ENCODE measurements at regions not wholly inside any gene's neighbourhood (a gene's known extent, or its start where the extent isn't known, plus 50 kb on each side); places are given as distances from the start of the nearest gene placed in this dataset.
"Not testable (repeated sequence)": the region's sequence is repeated elsewhere in the genome, so short reads cannot be mapped to it uniquely, and the experiment has no call there.

GRCh38 chr19:13637664-13638063, 126.7 kb upstream of the MRI1 start:
- WGBS, 2 donors = 81 to 89% methylated on average over 6 of the region's 6 CpGs
- intact Hi-C loops (cut with DNase I) = no loop called here
- Histone ChIP-seq H3K36me3 (no peaks in the 10 kb centered on the region), H3K4me3 (replicated peaks in 1 of 3) (no peak overlapping the region), H3K9me3 (no peaks in the 10 kb centered on the region), H3K27me3 (no peaks in the 10 kb centered on the region), H3K4me1 (no peaks in the 10 kb centered on the region), H3K27ac (no peak overlapping the region)
- DNase-seq = no peak
- TF ChIP-seq CTCF (IDR thresholded peaks at IDR 0.05) = no peak
- no peak for TF ChIP-seq POLR2A (IDR thresholded peaks at IDR 0.05)

- TF ChIP-seq POLR2A (IDR thresholded peaks at IDR 0.05) (no peak), CTCF (IDR thresholded peaks at IDR 0.05) (no peak)
- H3K4me1 ChIP-seq = no peaks in the 10 kb centered on the region
- intact Hi-C loops (cut with DNase I) = no loop called here
- DNase-seq = no peak
- H3K4me3 ChIP-seq (replicated peaks in 1 of 3) = no peak overlapping the region
- H3K36me3 ChIP-seq = no peaks in the 10 kb centered on the region
- no peak overlapping the region for H3K27ac ChIP-seq
- no peaks in the 10 kb centered on the region for H3K27me3 ChIP-seq
- H3K9me3 ChIP-seq = no peaks in the 10 kb centered on the region
- whole genome bisulfite sequencing, 2 donors = 82 to 85% methylated on average over 6 of the region's 6 CpGs
Observed at GRCh38 chr19:13634658-13635057, 128.4 kb upstream of the CACNA1A start.

GRCh38 chr19:13633522-13633922, 127.2 kb upstream of the CACNA1A start:
- 65 to 73% methylated on average over 1 of the region's 1 CpG for WGBS, 2 donors
- no peak for DNase-seq
- Histone ChIP-seq H3K36me3 (no peaks in the 10 kb centered on the region), H3K27ac (no peak overlapping the region), H3K4me1 (no peaks in the 10 kb centered on the region), H3K9me3 (no peaks in the 10 kb centered on the region), H3K27me3 (no peaks in the 10 kb centered on the region), H3K4me3 (replicated peaks in 1 of 3) (no peak overlapping the region)
- TF ChIP-seq POLR2A (IDR thresholded peaks at IDR 0.05) = no peak
- no peak for TF ChIP-seq CTCF (IDR thresholded peaks at IDR 0.05)
- intact Hi-C loops (cut with DNase I) = no loop called here

- intact Hi-C loops (cut with DNase I) = no loop called here
- no peaks in the 10 kb centered on the region for H3K27me3 ChIP-seq
- WGBS, 2 donors = 8 to 15% methylated on average over 6 of the region's 6 CpGs
- no peaks in the 10 kb centered on the region for H3K36me3 ChIP-seq
- no peaks in the 10 kb centered on the region for H3K4me1 ChIP-seq
- no peak for DNase-seq
- TF ChIP-seq CTCF (IDR thresholded peaks at IDR 0.05) (no peak), POLR2A (IDR thresholded peaks at IDR 0.05) (no peak)
- H3K27ac ChIP-seq = no peak overlapping the region
- H3K9me3 ChIP-seq = no peaks in the 10 kb centered on the region
- H3K4me3 ChIP-seq (replicated peaks in 1 of 3) = no peak overlapping the region
Observed at GRCh38 chr19:13633109-13633508, 126.8 kb upstream of the CACNA1A start.

- H3K4me3 ChIP-seq (replicated peaks in 1 of 3); intact Hi-C loops (cut with DNase I); H3K27ac ChIP-seq; H3K27me3 ChIP-seq; DNase-seq; H3K4me1 ChIP-seq; H3K9me3 ChIP-seq; H3K36me3 ChIP-seq: not testable (repeated sequence)
- WGBS, 2 donors = 85 to 90% methylated on average over 7 of the region's 7 CpGs
Observed at GRCh38 chr19:13632164-13632563, 125.9 kb upstream of the CACNA1A start.

Measured in thyroid gland (tissue), 4 donors.